HG03045 (cell line): ENCODE measurements at regions not wholly inside any gene's neighbourhood (a gene's known extent, or its start where the extent isn't known, plus 50 kb on each side); places are given as distances from the start of the nearest gene placed in this dataset.
"Not testable (repeated sequence)": the region's sequence is repeated elsewhere in the genome, so short reads cannot be mapped to it uniquely, and the experiment has no call there.

Source experiments
- ATAC-seq: cut with Tn5 transposase; IDR thresholded peaks from one replicate; pipeline ENCODE4 v1.9.1; 2021; ENCODE audit warnings: mild to moderate bottlenecking, moderate library complexity; ENCODE audit not compliant: unreplicated experiment

DNA sequence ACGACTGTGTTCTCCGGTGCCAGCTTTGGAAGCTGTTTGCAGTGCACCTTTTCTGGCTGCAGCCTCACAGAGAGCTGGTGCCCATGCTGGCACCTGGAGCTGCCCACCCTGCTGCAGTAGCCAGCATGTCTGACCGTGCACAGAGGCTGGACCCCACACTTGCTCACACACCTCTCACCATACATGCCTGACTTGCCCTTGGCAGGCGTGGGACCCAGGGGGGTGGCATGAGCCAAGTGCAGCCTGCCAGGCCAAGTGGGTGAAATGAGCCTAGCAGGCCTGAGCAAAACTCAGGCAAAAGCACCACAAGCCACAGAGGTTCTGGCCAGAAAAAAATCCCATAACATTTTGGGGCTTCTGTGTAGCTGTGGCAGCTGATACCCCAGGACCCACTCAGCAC, 258.8 kb downstream of the XPNPEP1 start:
- no peak for ATAC-seq

GRCh38 chr10:109663122-109663521, 260.2 kb downstream of the XPNPEP1 start:
- no peak for ATAC-seq

GRCh38 chr10:109652612-109653011, 270.7 kb downstream of the XPNPEP1 start:
- ATAC-seq: not testable (repeated sequence)

- ATAC-seq: no peak
These were observed 273.1 kb downstream of the XPNPEP1 start for GRCh38 chr10:109650228-109650627.

DNA sequence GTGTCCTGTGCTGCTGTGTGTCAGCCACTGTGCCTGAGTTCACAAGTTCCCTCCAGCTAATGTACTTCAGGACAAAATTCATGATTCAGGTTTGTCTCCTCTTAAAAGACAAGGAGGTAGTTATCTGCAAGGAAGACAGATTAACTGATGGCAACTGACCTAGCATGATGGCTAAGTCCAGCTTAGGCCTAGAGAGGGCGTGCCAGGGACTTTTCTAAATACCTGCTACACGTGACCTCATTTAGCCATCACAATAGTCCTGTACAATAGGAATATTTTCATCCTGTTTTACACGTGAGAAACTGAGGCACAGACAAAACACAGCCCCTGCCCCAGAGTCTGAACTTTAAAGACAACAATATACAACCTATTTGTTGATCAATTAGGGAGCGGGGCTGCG, 275.7 kb downstream of the XPNPEP1 start:
- ATAC-seq: no peak

DNA sequence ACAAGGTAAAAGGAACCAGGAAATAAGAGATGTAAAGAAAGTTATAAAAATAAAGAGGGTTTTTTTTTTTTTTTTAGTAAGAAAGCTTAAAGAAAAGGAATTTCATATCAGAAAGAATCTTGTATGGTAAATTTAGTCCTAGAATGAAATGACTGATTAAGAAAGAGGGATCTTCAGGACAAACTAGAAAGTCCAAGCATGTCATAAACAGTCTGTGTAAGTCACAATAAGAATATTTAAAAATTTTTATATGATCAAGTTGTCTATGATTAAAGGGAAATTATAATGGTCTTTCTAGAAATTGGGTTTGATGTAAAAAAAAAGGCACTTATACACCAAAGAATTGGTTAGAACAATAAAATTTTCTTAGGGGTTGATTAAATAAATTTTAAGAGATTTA, 289.5 kb downstream of the XPNPEP1 start:
- no peak for ATAC-seq

- ATAC-seq: not testable (repeated sequence)
These were observed 290.3 kb downstream of the XPNPEP1 start for GRCh38 chr10:109633017-109633416.

DNA sequence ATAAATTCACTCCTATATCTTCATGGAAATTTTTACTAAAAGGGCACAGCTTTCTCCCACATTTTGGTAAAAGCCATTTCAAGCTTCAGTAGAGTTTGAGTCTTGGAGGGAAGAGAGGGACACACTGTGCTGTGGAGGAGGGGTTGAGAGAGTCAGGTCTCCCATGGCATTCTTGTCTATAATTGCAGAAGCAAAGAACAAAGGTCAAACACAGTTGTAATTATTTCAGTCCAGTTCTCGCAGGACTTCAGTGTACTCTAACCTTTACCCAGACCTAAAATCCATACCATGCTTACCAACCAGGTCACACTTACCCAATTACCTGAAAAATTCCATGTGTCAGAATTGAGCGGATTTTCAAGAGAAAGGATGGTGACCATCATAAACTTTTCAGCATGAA, 298.4 kb downstream of the XPNPEP1 start:
- ATAC-seq: no peak

DNA sequence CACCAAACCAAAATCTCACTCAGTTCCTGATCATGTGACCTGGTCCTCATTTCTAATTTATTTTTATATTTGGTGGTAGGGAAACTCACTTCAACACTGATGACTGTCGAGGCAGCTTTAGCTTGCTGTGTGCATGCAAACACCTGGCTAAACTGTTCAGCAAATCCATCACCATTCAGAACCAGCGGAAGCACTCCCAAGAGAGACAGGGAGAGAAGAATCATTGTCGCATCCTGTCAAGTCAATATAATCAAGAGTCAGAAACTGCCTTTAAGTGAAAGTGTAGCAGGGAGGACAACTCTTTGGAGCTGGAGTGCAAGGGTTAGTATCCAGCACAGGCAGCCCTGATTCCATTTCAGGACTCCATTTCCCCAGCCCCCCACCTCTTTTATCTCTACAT, 300.7 kb downstream of the XPNPEP1 start:
- no peak for ATAC-seq

DNA sequence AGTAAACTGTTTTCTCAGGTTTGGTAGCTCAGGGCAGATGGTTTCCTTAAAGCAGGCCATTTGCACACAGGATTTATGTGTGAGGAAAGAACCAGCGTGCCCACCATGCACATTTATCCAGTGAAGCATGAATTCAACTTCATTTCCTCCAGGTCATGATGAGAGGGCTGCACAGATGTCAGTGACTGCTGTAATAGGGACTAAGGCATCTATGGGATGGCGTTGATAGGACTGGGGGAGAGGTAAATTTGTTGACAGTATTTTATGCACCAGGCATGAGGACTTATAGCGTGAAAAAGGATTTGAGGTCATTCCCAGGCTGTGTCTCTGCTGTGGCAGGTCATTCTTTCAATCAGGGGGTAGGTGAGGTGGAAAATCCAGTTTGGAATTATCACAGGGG, 302.9 kb downstream of the XPNPEP1 start:
- ATAC-seq: no peak

DNA sequence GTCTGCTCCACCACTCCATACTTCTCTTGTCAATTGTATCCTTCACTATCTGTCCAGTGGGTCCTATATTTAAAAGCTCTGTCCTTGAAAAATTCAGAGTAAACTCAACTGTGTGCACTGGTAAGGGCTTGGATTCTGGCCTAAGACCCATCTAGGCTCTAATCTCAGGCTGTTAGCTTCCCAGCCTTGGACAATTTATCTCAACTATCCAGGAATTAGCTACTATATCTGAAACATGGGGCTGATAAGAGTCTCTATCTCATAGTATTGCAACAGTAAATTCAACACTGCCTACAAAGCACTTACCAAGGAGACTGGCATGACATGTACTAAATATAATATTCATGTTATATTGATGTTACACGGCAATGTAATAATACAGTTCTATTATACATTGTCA, 303.4 kb downstream of the XPNPEP1 start:
- no peak for ATAC-seq

DNA sequence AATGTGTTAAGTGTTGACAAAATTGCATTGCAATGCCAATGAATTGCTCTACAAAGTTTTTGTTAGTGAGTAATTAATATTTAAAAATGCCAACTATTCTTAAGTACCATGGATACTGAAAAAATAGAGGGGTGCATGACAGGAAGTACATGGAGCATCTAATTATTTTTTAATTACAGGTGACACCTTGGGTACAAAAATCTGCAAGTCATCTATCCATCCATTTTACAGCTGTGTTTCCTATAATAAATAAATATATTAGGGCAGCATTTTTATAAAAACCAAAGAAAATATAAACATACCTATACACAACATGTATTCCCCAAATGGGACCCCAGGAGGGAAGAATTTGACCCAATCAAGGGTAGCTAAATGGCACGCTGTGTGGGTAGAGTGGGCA, 304.6 kb downstream of the XPNPEP1 start:
- no peak for ATAC-seq

DNA sequence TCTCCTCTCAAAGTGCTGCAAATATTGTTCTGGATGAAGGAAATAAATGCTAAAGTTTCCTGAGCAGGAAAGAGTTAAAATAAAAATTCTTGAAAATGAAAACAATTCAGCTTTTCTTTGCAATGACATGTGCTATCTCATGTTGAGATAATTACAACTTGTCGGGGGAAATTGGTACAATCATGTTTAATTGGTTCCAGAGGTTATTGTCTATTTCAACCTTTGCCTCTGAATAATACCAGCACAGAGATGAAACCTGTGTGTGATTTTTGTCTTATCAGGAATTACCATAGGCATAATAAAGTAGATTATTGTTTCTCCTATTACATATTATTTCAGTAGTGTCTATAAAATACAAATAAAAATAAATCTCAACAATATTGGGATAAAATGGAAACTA, 305.0 kb downstream of the XPNPEP1 start:
- no peak for ATAC-seq

DNA sequence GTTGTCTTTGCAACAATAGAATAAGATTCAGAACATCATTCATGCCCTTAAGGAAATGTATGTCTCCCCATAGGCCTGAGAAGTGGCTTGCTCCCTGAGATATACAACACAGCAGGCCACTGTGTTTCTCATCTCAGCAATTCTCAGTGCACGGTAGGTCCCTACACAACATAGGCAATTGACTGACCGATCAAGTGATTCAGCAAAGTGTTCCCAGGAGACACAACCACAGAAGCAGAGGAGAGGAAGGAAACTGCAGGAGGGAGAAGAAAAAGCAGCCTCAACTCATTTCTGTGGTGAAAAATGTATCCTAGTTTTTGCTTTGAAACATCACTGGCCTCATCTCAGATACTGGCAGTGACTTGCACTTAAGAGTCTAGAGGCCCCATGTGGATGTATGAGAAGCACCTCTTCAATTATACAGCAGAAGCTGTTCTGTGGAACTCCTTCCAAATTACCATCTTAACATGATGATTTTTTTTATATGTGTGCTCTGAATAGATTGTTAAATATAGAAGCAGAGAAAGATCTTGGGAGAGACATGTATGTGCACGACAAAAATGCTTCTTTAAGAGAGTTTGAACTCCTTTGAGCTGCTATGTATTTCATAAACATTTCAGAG, 306.8 kb downstream of the XPNPEP1 start:
- no peak for ATAC-seq

DNA sequence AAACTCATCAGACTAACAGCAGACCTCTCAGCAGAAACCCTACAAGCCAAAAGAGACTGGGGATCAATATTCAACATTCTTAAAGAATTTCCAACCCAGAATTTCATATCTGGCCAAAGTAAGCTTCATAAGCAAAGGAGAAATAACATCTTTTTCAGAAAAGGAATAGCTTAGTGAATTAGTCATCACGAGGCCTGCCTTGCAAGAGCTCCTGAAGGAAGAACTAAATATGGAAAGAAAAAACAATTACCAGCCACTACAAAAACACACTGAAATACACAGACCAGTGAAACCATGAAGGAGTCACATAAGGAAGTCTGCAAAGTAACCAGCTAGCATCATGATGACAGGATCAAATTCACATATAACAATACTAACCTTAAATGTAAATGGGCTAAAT, 328.0 kb downstream of the XPNPEP1 start:
- not testable (repeated sequence) for ATAC-seq

DNA sequence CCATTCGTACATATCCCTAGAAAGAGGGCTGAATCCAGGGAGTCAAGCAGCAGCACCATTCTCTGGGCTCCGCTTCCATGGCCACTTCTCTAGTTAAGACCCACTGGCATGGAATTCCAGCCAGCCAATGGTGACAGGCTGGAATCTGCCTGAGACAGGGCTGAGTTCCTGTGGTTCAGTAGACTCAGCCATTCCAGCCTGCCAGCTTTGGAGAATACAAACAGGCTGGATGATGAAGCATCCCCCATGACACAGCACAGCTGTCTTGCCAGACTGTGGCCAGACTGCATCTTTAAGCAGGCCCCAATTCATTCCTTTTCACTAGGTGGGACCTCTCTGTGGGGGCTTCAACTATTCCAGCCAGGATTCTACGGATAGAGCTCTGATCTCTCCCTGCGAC, 329.6 kb downstream of the XPNPEP1 start:
- no peak for ATAC-seq

GRCh38 chr10:109592391-109592790, 330.9 kb downstream of the XPNPEP1 start:
- no peak for ATAC-seq

- ATAC-seq: no peak
These were observed 331.7 kb downstream of the XPNPEP1 start for GRCh38 chr10:109591601-109592000.

- ATAC-seq: no peak
These were observed 335.1 kb downstream of the XPNPEP1 start for GRCh38 chr10:109588259-109588658.

DNA sequence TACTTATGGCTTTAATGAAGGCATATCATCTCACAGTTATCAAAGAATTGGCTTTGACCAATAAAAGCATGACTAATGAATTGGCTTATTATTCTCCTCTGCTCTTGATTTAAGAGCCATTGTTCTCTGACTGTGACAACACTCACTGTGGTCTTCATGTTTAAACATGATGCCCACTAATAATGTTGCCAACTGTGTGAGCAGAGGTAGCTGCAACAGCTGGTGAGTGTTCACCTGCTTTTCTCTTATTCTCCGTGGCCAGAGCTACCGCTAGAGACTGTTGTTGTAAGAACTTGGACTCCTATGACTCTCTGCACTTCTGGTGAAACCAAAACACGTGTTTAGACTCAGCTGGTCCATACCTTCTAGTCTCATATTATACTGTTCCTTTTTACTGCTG, 335.9 kb downstream of the XPNPEP1 start:
- no peak for ATAC-seq

DNA sequence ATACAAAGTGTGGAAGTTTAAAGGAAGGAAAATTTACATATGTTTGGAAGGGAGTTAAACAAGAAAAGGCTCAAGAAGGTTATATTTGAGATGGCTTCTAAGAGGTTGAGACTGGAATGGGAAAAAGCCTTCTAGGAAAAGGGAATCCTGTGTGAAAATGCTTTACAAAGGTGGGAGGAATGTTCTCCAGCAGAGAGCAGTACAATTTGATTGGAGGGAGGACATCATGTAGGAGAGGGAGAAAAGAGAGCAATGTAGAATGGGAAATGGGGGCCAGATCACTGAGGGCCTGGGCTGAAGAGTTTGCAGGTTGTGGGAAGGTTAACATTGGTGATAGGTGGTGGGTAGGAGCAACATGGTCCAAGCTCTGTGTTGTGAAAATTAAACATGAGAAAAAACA, 366.9 kb downstream of the XPNPEP1 start:
- ATAC-seq: no peak

- ATAC-seq: not testable (repeated sequence)
These were observed 381.2 kb downstream of the XPNPEP1 start for GRCh38 chr10:109542050-109542603.

DNA sequence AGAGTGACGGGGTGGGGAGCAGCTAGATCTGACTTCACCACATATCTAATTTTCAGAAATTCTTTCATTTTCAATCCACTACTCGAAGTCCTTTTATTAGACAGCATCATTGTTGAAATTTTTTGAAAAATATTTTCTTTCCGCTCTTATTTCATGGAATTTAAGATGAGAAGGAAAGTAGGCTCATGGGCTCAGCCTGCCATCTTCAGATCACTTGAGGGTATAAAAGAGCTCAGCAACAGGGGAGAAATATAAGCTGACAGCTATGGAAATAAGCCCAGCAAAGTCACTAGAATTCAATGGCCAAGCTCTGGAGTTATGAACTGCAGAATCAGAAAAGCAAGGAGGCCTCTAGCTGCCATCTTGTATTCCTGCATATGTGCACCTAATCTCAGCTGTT, 389.1 kb downstream of the XPNPEP1 start:
- no peak for ATAC-seq
